HG02763 (cell line): ENCODE measurements at regions not wholly inside any gene's neighbourhood (a gene's known extent, or its start where the extent isn't known, plus 50 kb on each side); places are given as distances from the start of the nearest gene placed in this dataset.

Experiments used
- ATAC-seq: cut with Tn5 transposase; IDR thresholded peaks from one replicate; pipeline ENCODE4 v1.9.1; 2021; ENCODE audit warnings: mild to moderate bottlenecking, moderate library complexity; ENCODE audit not compliant: unreplicated experiment

- no peak for ATAC-seq
Observed at GRCh38 chr7:41475801-41476459, 227.0 kb downstream of the INHBA start.

DNA sequence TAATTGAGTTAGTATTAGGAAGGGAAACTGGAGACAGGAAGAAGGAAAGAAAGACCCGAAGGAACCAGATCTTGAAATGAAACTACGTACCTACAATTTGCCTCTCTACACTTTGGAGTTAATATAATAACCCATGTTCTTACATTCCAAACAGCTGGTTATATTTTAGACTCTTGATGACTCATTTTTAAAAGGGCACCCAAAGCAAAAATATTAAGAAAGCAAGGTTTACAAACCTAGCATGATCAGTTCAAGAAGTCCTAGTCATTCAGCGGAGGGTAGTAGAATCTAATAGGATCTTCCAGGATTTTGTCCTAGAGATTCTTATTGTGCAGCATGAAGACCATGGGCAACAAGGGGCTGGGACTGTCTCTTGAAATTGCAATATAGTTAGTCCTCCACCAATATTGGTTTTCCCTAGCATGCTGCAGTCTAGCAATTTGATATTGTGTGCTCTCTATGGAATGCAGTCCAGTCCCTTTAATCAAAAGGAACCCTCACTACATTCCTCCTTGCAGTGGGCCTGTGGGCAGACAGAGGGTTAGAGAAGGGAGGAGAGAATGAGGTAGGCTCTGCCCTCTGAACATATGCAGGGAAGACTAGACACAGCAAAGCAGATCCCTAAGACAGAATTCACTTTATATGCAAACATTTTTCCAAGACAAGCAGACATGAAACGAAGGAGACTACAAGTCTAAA, 230.3 kb downstream of the INHBA start:
- no peak for ATAC-seq

GRCh38 chr7:41470081-41470480, 232.8 kb downstream of the INHBA start:
- ATAC-seq, result no peak

GRCh38 chr7:41467596-41467995, 235.3 kb downstream of the INHBA start:
- no peak for ATAC-seq

GRCh38 chr7:41466760-41467384, 236.0 kb downstream of the INHBA start:
- no peak for ATAC-seq

GRCh38 chr7:41465571-41465970, 237.3 kb downstream of the INHBA start:
- ATAC-seq, result no peak

- ATAC-seq, result no peak
Observed at GRCh38 chr7:41463770-41464470, 239.0 kb downstream of the INHBA start.

GRCh38 chr7:41459623-41460261, 243.1 kb downstream of the INHBA start:
- ATAC-seq, result no peak

GRCh38 chr7:41459183-41459582, 243.7 kb downstream of the INHBA start:
- ATAC-seq, result no peak

- ATAC-seq, result no peak
Observed at GRCh38 chr7:41457832-41458437, 245.0 kb downstream of the INHBA start.

DNA sequence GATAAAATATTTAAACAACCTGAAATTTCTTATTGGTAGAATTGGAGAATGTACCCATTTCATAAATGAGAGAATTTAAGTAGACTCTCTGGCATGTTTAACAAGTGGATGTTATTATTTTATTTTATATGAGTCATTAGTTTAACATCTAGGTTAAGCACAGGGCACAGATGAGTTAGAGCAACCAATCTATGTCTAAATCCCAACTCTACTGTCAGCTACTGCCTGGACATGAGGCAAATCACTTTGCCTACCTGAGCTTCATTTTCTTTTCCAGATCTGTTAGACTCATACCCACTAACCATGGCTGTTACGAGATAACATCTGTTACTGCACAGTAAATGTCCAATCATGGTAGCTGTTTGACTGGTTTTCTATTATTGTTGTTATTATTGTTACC, 251.1 kb downstream of the INHBA start:
- no peak for ATAC-seq

- ATAC-seq, result no peak
Observed at GRCh38 chr7:41449694-41450093, 253.2 kb downstream of the INHBA start.

- ATAC-seq, result no peak
Observed at GRCh38 chr7:41449286-41449685, 253.6 kb downstream of the INHBA start.

- ATAC-seq, result no peak
Observed at GRCh38 chr7:41448104-41448503, 254.8 kb downstream of the INHBA start.

DNA sequence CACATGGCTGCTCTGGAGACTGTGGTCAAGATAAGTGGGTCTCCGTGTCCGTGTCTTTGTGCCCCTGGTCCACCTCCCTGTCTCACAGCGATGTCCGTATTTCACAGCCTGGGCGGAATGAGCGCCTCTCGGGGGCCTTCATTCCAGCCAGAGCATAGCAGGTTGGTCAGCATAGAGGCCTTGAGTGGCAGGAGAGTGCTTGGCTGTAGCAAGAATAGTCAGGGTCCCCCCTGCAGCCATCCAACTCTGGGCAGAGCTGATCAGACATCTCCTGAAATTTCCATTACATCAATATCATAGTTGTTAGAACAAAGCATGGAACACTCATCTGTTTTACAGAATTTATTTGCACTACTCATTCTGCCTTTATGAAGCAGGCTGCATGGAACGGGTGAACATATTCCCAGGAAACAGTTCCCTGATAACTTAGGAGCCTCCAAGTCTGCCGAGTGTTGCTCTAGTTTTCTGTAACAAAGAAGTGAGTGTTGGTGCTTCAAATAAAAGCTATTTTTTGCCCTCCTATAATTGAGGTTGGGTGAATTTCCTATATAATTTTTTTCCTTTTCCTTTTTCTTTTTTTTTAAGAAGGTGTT, 255.3 kb downstream of the INHBA start:
- ATAC-seq, result no peak

DNA sequence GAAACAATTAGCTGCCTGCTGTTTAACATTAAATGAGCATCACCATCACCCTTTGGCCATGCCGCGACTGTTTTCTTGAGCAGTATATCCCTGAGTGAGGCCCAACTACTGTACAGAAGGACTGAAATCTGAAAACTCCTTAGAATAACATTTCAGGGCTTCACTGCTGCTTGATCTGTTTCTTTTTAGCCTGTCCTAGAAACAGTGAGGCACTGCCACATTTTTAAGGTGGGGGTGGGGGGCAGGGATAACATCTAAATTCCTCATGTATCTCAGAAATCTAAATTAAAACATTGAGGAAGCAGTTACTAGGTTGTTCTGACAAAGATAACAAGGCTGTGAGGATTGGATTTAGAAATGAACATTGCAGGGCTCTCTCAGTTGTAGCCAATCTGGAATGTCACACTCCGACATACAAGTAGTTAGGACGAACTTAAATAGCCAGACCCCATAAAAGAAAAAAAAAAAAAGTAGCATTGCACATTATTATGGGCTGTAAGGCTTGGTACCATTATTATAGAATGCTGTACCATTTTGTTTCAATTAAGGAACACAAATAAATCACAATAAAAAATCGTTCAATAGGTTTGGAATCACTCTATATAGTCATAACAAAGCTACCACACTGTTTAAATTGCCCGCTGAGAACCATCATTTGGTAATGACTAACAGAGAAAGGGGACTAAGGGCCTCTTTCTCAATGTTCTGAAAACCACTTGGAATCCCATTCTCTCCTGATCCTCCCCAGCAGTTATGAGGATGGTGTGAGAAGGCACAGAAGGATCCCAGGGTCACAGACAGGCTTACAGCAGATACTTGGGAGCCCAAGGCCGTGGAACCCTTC, 256.1 kb downstream of the INHBA start:
- ATAC-seq, result no peak

- ATAC-seq, result no peak
Observed at GRCh38 chr7:41445946-41446345, 256.9 kb downstream of the INHBA start.

DNA sequence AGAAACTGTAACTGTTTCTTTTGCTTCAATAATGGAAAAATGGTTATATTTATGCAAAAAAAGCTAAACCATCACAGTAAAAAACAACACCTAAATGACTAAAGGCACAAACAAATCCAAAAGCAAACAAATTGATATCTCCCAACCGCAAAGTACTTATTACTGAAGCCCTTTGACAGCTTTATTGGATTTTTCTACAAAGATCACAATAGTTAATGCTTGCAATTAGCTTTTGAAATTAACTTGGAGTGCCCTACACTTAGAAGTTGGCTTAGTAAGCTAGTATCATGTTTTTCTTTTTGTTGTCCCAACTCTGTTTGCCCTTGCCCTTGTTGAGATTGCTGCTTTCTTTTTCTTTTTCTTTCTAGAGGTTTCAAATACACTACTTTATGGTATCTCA, 257.5 kb downstream of the INHBA start:
- ATAC-seq, result no peak

- ATAC-seq, result no peak
Observed at GRCh38 chr7:41439515-41439879, 263.4 kb downstream of the INHBA start.
